MM.1S (cell line): ENCODE measurements at regions not wholly inside any gene's neighbourhood (a gene's known extent, or its start where the extent isn't known, plus 50 kb on each side); places are given as distances from the start of the nearest gene placed in this dataset.

Experiments
- DNase-seq: peaks from one replicate; pipeline ENCODE4 v3.0.0-alpha.2; 2015
- H2AFZ ChIP-seq: fragments of 300-600 bp; sonication (generic); 2 replicates; pipeline ENCODE4 v1.6.0; 2016; ENCODE audit warnings: antibody characterized with exemption, low read length
- H3F3A ChIP-seq: fragments of 300-600 bp; sonication (generic); 2 replicates; pipeline ENCODE4 v1.6.1; 2016; ENCODE audit warnings: mild to moderate bottlenecking, antibody characterized with exemption, low read length, moderate library complexity, mixed read lengths; ENCODE audit not compliant: insufficient read depth
- H3K27ac ChIP-seq: fragments of 300-600 bp; sonication (generic); 2 replicates; pipeline ENCODE4 v1.5.1; 2016; ENCODE audit warnings: mild to moderate bottlenecking, low read length
- H3K27me3 ChIP-seq: fragments of 300-600 bp; sonication (generic); replicated peaks from 2 replicates; pipeline ENCODE4 v1.6.0; 2016; ENCODE audit warnings: low read length; ENCODE audit not compliant: insufficient read depth
- H3K36me3 ChIP-seq: fragments of 300-600 bp; sonication (generic); replicated peaks from 2 replicates; pipeline ENCODE4 v1.6.1; 2016; ENCODE audit warnings: mild to moderate bottlenecking, low read length, mixed read lengths; ENCODE audit not compliant: insufficient read depth
- H3K4me1 ChIP-seq: fragments of 300-600 bp; sonication (generic); 2 replicates; pipeline ENCODE4 v1.6.1; 2016; ENCODE audit warnings: low read length, mixed read lengths
- H3K4me2 ChIP-seq: fragments of 300-600 bp; sonication (generic); 2 replicates; pipeline ENCODE4 v1.6.0; 2016; ENCODE audit warnings: low read depth, low read length
- H3K4me3 ChIP-seq: fragments of 300-600 bp; sonication (generic); 2 replicates; pipeline ENCODE4 v1.5.1; 2016; ENCODE audit warnings: low read length, mixed read lengths
- H3K79me2 ChIP-seq: fragments of 300-600 bp; sonication (generic); 2 replicates; pipeline ENCODE4 v1.6.1; 2016; ENCODE audit warnings: mixed run types, low read length, mixed read lengths
- H3K9ac ChIP-seq: fragments of 300-600 bp; sonication (generic); 2 replicates; pipeline ENCODE4 v1.6.1; 2016; ENCODE audit warnings: low read length, mixed read lengths
- H3K9me2 ChIP-seq: fragments of 300-600 bp; sonication (generic); replicated peaks from 2 replicates; pipeline ENCODE4 v1.6.1; 2016; ENCODE audit warnings: mild to moderate bottlenecking, low read length, mixed read lengths; ENCODE audit not compliant: insufficient read depth
- H3K9me3 ChIP-seq: fragments of 300-600 bp; sonication (generic); replicated peaks from 2 replicates; pipeline ENCODE4 v1.6.1; 2016; ENCODE audit warnings: mild to moderate bottlenecking, low read length, mixed read lengths; ENCODE audit not compliant: insufficient read depth
- H4K20me1 ChIP-seq: fragments of 300-600 bp; sonication (generic); 2 replicates; pipeline ENCODE4 v1.6.1; 2016; ENCODE audit warnings: mild to moderate bottlenecking, low read length, moderate library complexity, mixed read lengths; ENCODE audit not compliant: insufficient read depth
- CTCF ChIP-seq: fragments of 300-600 bp; sonication (generic); IDR thresholded peaks from 2 replicates; pipeline ENCODE4 v1.5.1; 2016; ENCODE audit warnings: antibody characterized with exemption, low read length, mixed read lengths
- EZH2 ChIP-seq: fragments of 300-600 bp; sonication (generic); optimal IDR thresholded peaks from 2 replicates; pipeline ENCODE3; 2017; ENCODE audit warnings: low read depth, mild to moderate bottlenecking, antibody characterized with exemption, low read length, mixed read lengths
- EZH2phosphoT487 ChIP-seq: fragments of 300-600 bp; sonication (generic); IDR thresholded peaks from 2 replicates; pipeline ENCODE4 v1.6.1; 2018; ENCODE audit warnings: antibody characterized with exemption, low read length

- no peak overlapping the region for H3K9ac ChIP-seq
- H3F3A ChIP-seq = no peaks in the 10 kb centered on the region
- DNase-seq = peak; percentile 8
- no peaks in the 10 kb centered on the region for H3K27me3 ChIP-seq
- no peaks in the 10 kb centered on the region for H3K4me1 ChIP-seq
- no peak overlapping the region for H3K27ac ChIP-seq
- H2AFZ ChIP-seq = no peak overlapping the region
- TF ChIP-seq EZH2phosphoT487 (no peak), EZH2 (no peak), CTCF (no peak)
- H3K79me2 ChIP-seq = no peaks in the 10 kb centered on the region
- H3K9me3 ChIP-seq = no peaks in the 10 kb centered on the region
- H3K4me3 ChIP-seq = no peak overlapping the region
- no peaks in the 10 kb centered on the region for H4K20me1 ChIP-seq
- H3K4me2 ChIP-seq = no peak overlapping the region
- no peaks in the 10 kb centered on the region for H3K36me3 ChIP-seq
- no peaks in the 10 kb centered on the region for H3K9me2 ChIP-seq
Observed at GRCh38 chr18:38301621-38302020, 736.0 kb upstream of the CELF4 start.

- no peaks in the 10 kb centered on the region for H3K36me3 ChIP-seq
Observed at GRCh38 chr18:38297910-38298309, 732.3 kb upstream of the CELF4 start.

GRCh38 chr18:38290229-38290628, 724.6 kb upstream of the CELF4 start:
- H3K4me2 ChIP-seq = no peak overlapping the region
- no peaks in the 10 kb centered on the region for H3K27me3 ChIP-seq
- no peaks in the 10 kb centered on the region for H3K79me2 ChIP-seq
- H3K9ac ChIP-seq = no peak overlapping the region
- H4K20me1 ChIP-seq = no peaks in the 10 kb centered on the region
- no peaks in the 10 kb centered on the region for H3F3A ChIP-seq
- no peak overlapping the region for H2AFZ ChIP-seq
- TF ChIP-seq EZH2 (no peak), EZH2phosphoT487 (no peak)
- no peak overlapping the region for H3K4me3 ChIP-seq
- H3K4me1 ChIP-seq = no peaks in the 10 kb centered on the region
- DNase-seq = no peak
- H3K27ac ChIP-seq = no peak overlapping the region
- no peaks in the 10 kb centered on the region for H3K9me3 ChIP-seq
- H3K36me3 ChIP-seq = no peaks in the 10 kb centered on the region
- H3K9me2 ChIP-seq = no peaks in the 10 kb centered on the region

More at GRCh38 chr18:38297910-38298309, 732.3 kb upstream of the CELF4 start:
- no peak overlapping the region for H2AFZ ChIP-seq
- H3K27ac ChIP-seq = no peak overlapping the region
- H3K9me3 ChIP-seq = no peaks in the 10 kb centered on the region
- no peak overlapping the region for H3K4me2 ChIP-seq
- no peak for DNase-seq
- no peak overlapping the region for H3K9ac ChIP-seq
- H4K20me1 ChIP-seq = no peaks in the 10 kb centered on the region
- no peak overlapping the region for H3K4me3 ChIP-seq
- H3K79me2 ChIP-seq = no peaks in the 10 kb centered on the region
- no peaks in the 10 kb centered on the region for H3F3A ChIP-seq
- H3K9me2 ChIP-seq = no peaks in the 10 kb centered on the region
- H3K27me3 ChIP-seq = no peaks in the 10 kb centered on the region
- TF ChIP-seq EZH2phosphoT487 = no peak
- no peak for TF ChIP-seq EZH2
- no peak for TF ChIP-seq CTCF
- no peaks in the 10 kb centered on the region for H3K4me1 ChIP-seq

GRCh38 chr18:38284972-38285371, 719.4 kb upstream of the CELF4 start:
- no peak overlapping the region for H3K4me3 ChIP-seq
- no peak for DNase-seq
- H3K9ac ChIP-seq = no peak overlapping the region
- H4K20me1 ChIP-seq = no peaks in the 10 kb centered on the region
- no peak for TF ChIP-seq CTCF
- TF ChIP-seq EZH2phosphoT487 = no peak
- no peaks in the 10 kb centered on the region for H3K36me3 ChIP-seq
- H3K27ac ChIP-seq = no peak overlapping the region
- no peaks in the 10 kb centered on the region for H3K79me2 ChIP-seq
- H3K4me2 ChIP-seq = no peak overlapping the region
- no peaks in the 10 kb centered on the region for H3K9me3 ChIP-seq
- no peaks in the 10 kb centered on the region for H3K9me2 ChIP-seq
- H2AFZ ChIP-seq = no peak overlapping the region
- no peaks in the 10 kb centered on the region for H3K27me3 ChIP-seq
- no peaks in the 10 kb centered on the region for H3K4me1 ChIP-seq
- H3F3A ChIP-seq = no peaks in the 10 kb centered on the region
